ENCODE measurements at regions not wholly inside any gene's neighbourhood (a gene's known extent, or its start where the extent isn't known, plus 50 kb on each side); places are given as distances from the start of the nearest gene placed in this dataset.
"Not testable (repeated sequence)": the region's sequence is repeated elsewhere in the genome, so short reads cannot be mapped to it uniquely, and the experiment has no call there.

- DNase-seq: no peak
Observed at GRCh38 chr4:23976423-23976822, 86.6 kb upstream of the PPARGC1A start.

- no peak for DNase-seq
Observed at GRCh38 chr4:23973308-23973855, 83.5 kb upstream of the PPARGC1A start.

GRCh38 chr4:23972805-23973204 is 83.0 kb upstream of the PPARGC1A start:
- DNase-seq: no peak

- DNase-seq: no peak
Observed at GRCh38 chr4:23972187-23972586, 82.3 kb upstream of the PPARGC1A start.

- no peak for DNase-seq
Observed at GRCh38 chr4:23970201-23970850, 80.5 kb upstream of the PPARGC1A start.

- DNase-seq: no peak
Observed at GRCh38 chr4:23969635-23970145, 79.8 kb upstream of the PPARGC1A start.

- no peak for DNase-seq
Observed at GRCh38 chr4:23967281-23967680, 77.4 kb upstream of the PPARGC1A start.

GRCh38 chr4:23966725-23967124 is 76.9 kb upstream of the PPARGC1A start:
- DNase-seq: no peak

GRCh38 chr4:23962462-23962861 is 72.6 kb upstream of the PPARGC1A start:
- DNase-seq: no peak

- not testable (repeated sequence) for DNase-seq
Observed at GRCh38 chr4:23961395-23961794, 71.5 kb upstream of the PPARGC1A start.

- no peak for DNase-seq
Observed at GRCh38 chr4:23959396-23960148, 69.7 kb upstream of the PPARGC1A start.

- DNase-seq: no peak
Observed at GRCh38 chr4:23958749-23959148, 68.9 kb upstream of the PPARGC1A start.

GRCh38 chr4:23957465-23957864 is 67.6 kb upstream of the PPARGC1A start:
- no peak for DNase-seq

GRCh38 chr4:23956601-23957364 is 66.9 kb upstream of the PPARGC1A start:
- DNase-seq: no peak

GRCh38 chr4:23952258-23952657 is 62.4 kb upstream of the PPARGC1A start:
- DNase-seq: no peak

GRCh38 chr4:23947826-23948225 is 58.0 kb upstream of the PPARGC1A start:
- DNase-seq: no peak

- DNase-seq: no peak
Observed at GRCh38 chr4:23946299-23946698, 56.5 kb upstream of the PPARGC1A start.

- DNase-seq: no peak
Observed at GRCh38 chr4:23945451-23946017, 55.7 kb upstream of the PPARGC1A start.

- not testable (repeated sequence) for DNase-seq
Observed at GRCh38 chr4:23944556-23944955, 54.7 kb upstream of the PPARGC1A start.

GRCh38 chr4:23943478-23943877 is 53.6 kb upstream of the PPARGC1A start:
- DNase-seq: no peak

GRCh38 chr4:23942471-23942870 is 52.6 kb upstream of the PPARGC1A start:
- no peak for DNase-seq
